ENCODE measurements at regions not wholly inside any gene's neighbourhood (a gene's known extent, or its start where the extent isn't known, plus 50 kb on each side); places are given as distances from the start of the nearest gene placed in this dataset.

DNA sequence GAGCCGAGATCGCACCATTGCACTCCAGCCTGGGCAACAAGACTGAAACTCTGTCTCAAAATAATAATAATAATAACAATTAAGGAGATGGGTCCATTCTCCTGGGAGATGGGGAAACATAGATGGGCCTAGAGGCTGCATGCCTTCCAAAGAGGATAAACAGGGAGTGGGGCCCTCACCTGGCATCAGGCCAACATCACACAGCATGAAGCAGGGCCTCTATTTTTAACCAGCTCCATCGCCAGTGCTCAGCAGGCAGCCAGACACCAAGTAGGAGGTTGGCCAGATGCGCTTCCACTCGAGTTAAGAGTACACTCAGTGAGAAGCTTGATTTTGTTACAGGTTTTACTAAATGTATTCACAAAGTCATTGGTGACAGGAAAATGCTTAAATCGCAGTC is 352.0 kb downstream of the RRAGC start:
- no peak for TF ChIP-seq CTCF (IDR thresholded peaks at IDR 0.05; ENCODE audit: low read depth, low read length)
- no peak for DNase-seq (ENCODE audit: low read depth, low spot score)
- H3K4me3 ChIP-seq (ENCODE audit: low read depth, low read length) = no peak overlapping the region
- in situ Hi-C loops (cut with HindIII; ENCODE audit: low sequenced_read_pairs) = no loop called here

DNA sequence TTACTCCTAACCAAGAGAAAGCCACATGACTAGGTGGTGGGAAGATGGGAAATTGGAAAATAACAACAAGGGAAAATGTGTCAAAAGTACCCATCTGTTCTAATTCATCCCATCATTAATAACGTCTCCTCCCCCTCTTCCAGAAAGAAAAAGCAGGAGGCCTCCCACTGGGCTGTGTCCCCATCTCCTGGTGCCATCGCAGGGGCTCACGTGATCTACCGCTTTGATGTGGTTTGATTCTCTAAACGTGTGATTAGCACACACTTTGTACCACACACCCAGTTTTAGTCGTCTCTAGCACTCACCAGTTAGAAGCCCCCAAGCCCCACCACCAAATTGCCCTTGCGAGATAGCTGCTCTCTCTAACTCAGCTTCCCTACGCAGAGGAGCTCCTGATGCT is 353.6 kb downstream of the RRAGC start:
- in situ Hi-C loops (cut with HindIII; ENCODE audit: low sequenced_read_pairs) = no loop called here
- no peak for DNase-seq (ENCODE audit: low read depth, low spot score)
- H3K4me3 ChIP-seq (ENCODE audit: low read depth, low read length) = no peak overlapping the region
- TF ChIP-seq CTCF (IDR thresholded peaks at IDR 0.05; ENCODE audit: low read depth, low read length) = no peak

- H3K4me3 ChIP-seq (ENCODE audit: low read depth, low read length) = no peak overlapping the region
- peak; percentile 9 for TF ChIP-seq CTCF (IDR thresholded peaks at IDR 0.05; ENCODE audit: low read depth, low read length)
- in situ Hi-C loops (cut with HindIII; ENCODE audit: low sequenced_read_pairs) = no loop called here
- no peak for DNase-seq (ENCODE audit: low read depth, low spot score)
Measured at GRCh38 chr1:38502758-38503157, 356.8 kb downstream of the RRAGC start.

DNA sequence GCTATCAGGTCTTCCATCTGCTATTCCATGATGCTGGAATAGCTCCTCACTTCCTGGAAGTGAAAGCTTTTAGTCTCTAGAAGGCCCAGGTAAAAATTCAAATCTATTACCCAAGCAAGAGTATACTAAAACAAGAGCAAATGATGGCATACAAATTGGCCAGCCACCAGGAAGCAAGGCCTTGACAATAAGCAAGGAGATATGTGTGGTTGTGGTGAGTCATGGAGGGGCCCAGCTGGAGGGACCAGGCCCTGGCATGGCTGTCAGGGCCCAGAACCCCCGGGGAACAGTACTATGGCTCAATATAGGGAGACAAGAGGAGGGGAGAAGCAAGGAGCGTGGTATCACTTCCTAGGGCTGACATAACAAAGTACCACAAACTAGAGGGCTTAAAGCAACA is 358.7 kb downstream of the RRAGC start:
- in situ Hi-C loops (cut with HindIII; ENCODE audit: low sequenced_read_pairs) = no loop called here
- no peak for TF ChIP-seq CTCF (IDR thresholded peaks at IDR 0.05; ENCODE audit: low read depth, low read length)
- no peak for DNase-seq (ENCODE audit: low read depth, low spot score)
- no peak overlapping the region for H3K4me3 ChIP-seq (ENCODE audit: low read depth, low read length)

DNA sequence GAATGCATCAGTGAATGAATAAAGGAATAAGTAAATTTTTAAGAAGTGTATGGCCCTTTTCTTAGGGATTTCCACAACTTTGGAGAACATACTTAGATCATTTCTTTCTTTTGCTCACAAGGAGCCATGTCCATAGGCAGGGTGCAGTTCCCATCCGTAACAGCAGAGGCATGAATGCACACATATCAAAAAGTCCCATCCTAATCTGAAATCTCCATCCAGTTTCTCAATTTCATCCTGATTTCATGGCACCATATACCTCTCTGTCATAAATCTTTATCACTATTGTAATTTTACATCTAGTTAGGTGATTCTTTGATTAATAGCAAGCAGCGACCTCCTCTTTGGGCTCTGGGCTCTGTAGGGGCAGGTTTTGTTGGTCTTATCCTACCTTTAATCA is 359.2 kb downstream of the RRAGC start:
- in situ Hi-C loops (cut with HindIII; ENCODE audit: low sequenced_read_pairs) = no loop called here
- DNase-seq (ENCODE audit: low read depth, low spot score) = no peak
- peak; percentile 38 for TF ChIP-seq CTCF (IDR thresholded peaks at IDR 0.05; ENCODE audit: low read depth, low read length)
- no peak overlapping the region for H3K4me3 ChIP-seq (ENCODE audit: low read depth, low read length)

DNA sequence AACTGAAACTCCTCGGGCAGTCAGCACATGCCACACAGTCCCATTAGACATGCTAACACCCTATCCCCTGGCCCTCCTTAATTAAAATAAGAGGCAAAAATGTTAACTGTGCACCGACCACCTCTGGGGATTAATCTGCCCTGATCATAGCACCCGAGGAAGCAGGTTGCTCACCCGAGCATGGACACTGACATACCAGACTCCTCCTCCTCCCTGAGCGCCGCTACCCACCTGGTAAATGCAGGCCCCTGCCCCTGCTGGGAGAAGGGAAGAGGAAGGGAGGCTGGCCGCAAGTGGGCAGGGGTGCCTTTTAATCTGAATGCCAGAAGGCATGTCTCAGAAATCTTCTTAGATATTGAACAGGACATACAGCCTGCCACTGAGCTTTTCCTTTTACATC is 360.9 kb downstream of the RRAGC start:
- in situ Hi-C loops (cut with HindIII; ENCODE audit: low sequenced_read_pairs) = no loop called here
- TF ChIP-seq CTCF (IDR thresholded peaks at IDR 0.05; ENCODE audit: low read depth, low read length) = no peak
- H3K4me3 ChIP-seq (ENCODE audit: low read depth, low read length) = no peak overlapping the region
- DNase-seq (ENCODE audit: low read depth, low spot score) = no peak

All from astrocyte of the spinal cord (primary cell).